IPS-18a (cell line): ENCODE measurements at regions not wholly inside any gene's neighbourhood (a gene's known extent, or its start where the extent isn't known, plus 50 kb on each side); places are given as distances from the start of the nearest gene placed in this dataset.
"Not testable (repeated sequence)": the region's sequence is repeated elsewhere in the genome, so short reads cannot be mapped to it uniquely, and the experiment has no call there.

Experiments used
- H3K27ac ChIP-seq: one replicate; pipeline ENCODE4 v1.5.1; 2013; ENCODE audit warnings: low read length
- H3K27me3 ChIP-seq: one replicate; pipeline ENCODE4 v1.6.1; 2013; ENCODE audit warnings: mild to moderate bottlenecking, low read length; ENCODE audit not compliant: control insufficient read depth, insufficient read depth
- H3K36me3 ChIP-seq: one replicate; pipeline ENCODE4 v1.6.1; 2013; ENCODE audit warnings: low read depth, low read length; ENCODE audit not compliant: control insufficient read depth
- H3K4me1 ChIP-seq: one replicate; pipeline ENCODE4 v1.6.1; 2013; ENCODE audit warnings: low read depth, low read length; ENCODE audit not compliant: control insufficient read depth
- H3K4me3 ChIP-seq: one replicate; pipeline ENCODE4 v1.5.1; 2013; ENCODE audit warnings: low read length
- H3K9ac ChIP-seq: one replicate; pipeline ENCODE4 v1.6.1; 2013; ENCODE audit warnings: mild to moderate bottlenecking, low read length, moderate library complexity
- H3K9me3 ChIP-seq: one replicate; pipeline ENCODE4 v1.6.1; 2013; ENCODE audit warnings: low read depth, low read length; ENCODE audit not compliant: control insufficient read depth

DNA sequence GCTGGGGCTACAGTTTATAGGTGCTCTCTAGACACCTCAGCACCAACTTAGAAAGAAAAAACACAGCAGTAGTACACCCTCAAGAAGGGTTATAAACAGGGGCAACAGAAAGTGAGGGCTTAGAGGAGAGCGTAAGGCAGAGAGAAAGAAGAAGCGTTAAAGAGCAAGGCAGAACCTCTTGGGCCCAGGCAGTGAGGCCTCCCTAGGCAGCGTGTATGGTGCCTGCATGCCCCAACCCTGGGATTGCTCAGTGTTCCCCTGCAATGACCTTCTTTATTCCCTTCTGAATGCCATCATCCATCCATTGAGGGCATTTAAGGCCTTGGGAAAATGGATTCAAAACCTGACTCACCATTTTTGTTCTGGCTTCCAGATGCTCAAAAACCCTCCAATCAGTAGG is 130.0 kb upstream of the ARG1 start:
- no peaks in the 10 kb centered on the region for H3K27me3 ChIP-seq
- no peak overlapping the region for H3K4me3 ChIP-seq
- H3K9me3 ChIP-seq = no peaks in the 10 kb centered on the region
- H3K9ac ChIP-seq = no peak overlapping the region
- no peaks in the 10 kb centered on the region for H3K4me1 ChIP-seq
- no peaks in the 10 kb centered on the region for H3K36me3 ChIP-seq
- no peak overlapping the region for H3K27ac ChIP-seq

GRCh38 chr6:131443514-131443913 is 129.5 kb upstream of the ARG1 start:
- Histone ChIP-seq H3K27ac (no peak overlapping the region), H3K9ac (no peak overlapping the region), H3K4me3 (no peak overlapping the region), H3K9me3 (no peaks in the 10 kb centered on the region), H3K4me1 (no peaks in the 10 kb centered on the region), H3K27me3 (no peaks in the 10 kb centered on the region), H3K36me3 (no peaks in the 10 kb centered on the region)

GRCh38 chr6:131445356-131445755 is 127.7 kb upstream of the ARG1 start:
- H3K4me1 ChIP-seq, H3K4me3 ChIP-seq, H3K36me3 ChIP-seq, H3K9ac ChIP-seq, H3K27me3 ChIP-seq, H3K27ac ChIP-seq, H3K9me3 ChIP-seq: not testable (repeated sequence)

DNA sequence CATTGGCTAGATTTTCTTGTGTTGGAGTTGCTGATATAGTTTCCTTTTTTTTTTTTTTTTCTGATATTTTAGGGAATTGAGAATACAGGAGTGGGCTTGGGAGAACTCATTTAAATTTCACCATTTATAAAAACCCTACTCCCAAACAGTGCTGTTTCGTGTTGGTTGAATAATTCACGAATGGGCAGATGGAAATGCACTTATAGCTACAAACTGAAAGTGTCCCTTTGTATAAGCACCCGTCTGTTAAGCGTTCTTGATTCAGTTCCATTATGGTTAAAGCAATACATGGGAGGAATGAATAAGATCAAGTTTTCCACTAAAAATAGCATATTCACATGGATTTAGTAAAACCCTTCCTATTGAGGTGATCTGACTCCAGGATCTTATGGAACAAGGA is 122.2 kb upstream of the ARG1 start:
- H3K27ac ChIP-seq = no peak overlapping the region
- no peak overlapping the region for H3K4me3 ChIP-seq
- H3K36me3 ChIP-seq = no peaks in the 10 kb centered on the region
- H3K4me1 ChIP-seq = no peaks in the 10 kb centered on the region
- H3K27me3 ChIP-seq = no peaks in the 10 kb centered on the region
- no peak overlapping the region for H3K9ac ChIP-seq
- no peaks in the 10 kb centered on the region for H3K9me3 ChIP-seq

GRCh38 chr6:131451321-131452144 is 121.5 kb upstream of the ARG1 start:
- Histone ChIP-seq H3K9ac (no peak overlapping the region), H3K27me3 (no peaks in the 10 kb centered on the region), H3K9me3 (no peaks in the 10 kb centered on the region), H3K4me1 (no peaks in the 10 kb centered on the region), H3K27ac (no peak overlapping the region), H3K36me3 (no peaks in the 10 kb centered on the region), H3K4me3 (no peak overlapping the region)

GRCh38 chr6:131453803-131454202 is 119.2 kb upstream of the ARG1 start:
- Histone ChIP-seq H3K27me3 (no peaks in the 10 kb centered on the region), H3K27ac (no peak overlapping the region), H3K36me3 (no peaks in the 10 kb centered on the region), H3K4me3 (no peak overlapping the region), H3K4me1 (no peaks in the 10 kb centered on the region), H3K9me3 (no peaks in the 10 kb centered on the region), H3K9ac (no peak overlapping the region)

- no peak overlapping the region for H3K9ac ChIP-seq
- H3K4me3 ChIP-seq = no peak overlapping the region
- peaks cover 12% of the 10 kb centered on the region for H3K4me1 ChIP-seq
- no peaks in the 10 kb centered on the region for H3K27me3 ChIP-seq
- no peaks in the 10 kb centered on the region for H3K9me3 ChIP-seq
- H3K27ac ChIP-seq = no peak overlapping the region
- H3K36me3 ChIP-seq = no peaks in the 10 kb centered on the region
These were observed 116.5 kb upstream of the ARG1 start for GRCh38 chr6:131456565-131456964.

DNA sequence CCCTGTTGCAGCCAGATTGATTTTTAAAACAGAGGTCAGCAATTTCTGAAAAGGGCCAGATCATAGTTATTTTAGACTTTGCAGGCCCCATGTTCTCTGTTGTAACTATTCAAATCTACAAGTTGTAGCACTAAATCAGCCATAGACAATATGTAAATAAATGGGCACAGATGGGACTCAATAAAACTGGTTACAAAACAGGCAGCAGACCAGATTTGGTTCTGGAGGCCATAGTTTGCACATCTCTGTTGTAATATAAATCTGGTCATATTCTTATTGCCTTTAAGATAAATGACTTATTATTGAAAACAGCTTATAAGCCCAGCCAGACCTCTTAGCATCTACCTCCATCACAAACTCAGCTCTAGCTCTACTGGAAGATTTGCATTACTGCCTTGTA is 114.0 kb upstream of the ARG1 start:
- Histone ChIP-seq H3K4me3 (no peak overlapping the region), H3K36me3 (no peaks in the 10 kb centered on the region), H3K27ac (no peak overlapping the region), H3K4me1 (peaks cover 12% of the 10 kb centered on the region), H3K9me3 (no peaks in the 10 kb centered on the region), H3K27me3 (no peaks in the 10 kb centered on the region), H3K9ac (no peak overlapping the region)

GRCh38 chr6:131460614-131461000 is 112.4 kb upstream of the ARG1 start:
- Histone ChIP-seq H3K9me3 (no peaks in the 10 kb centered on the region), H3K27ac (no peak overlapping the region), H3K4me1 (peaks cover 12% of the 10 kb centered on the region), H3K36me3 (no peaks in the 10 kb centered on the region), H3K4me3 (no peak overlapping the region), H3K9ac (no peak overlapping the region), H3K27me3 (no peaks in the 10 kb centered on the region)

GRCh38 chr6:131469130-131469529 is 103.9 kb upstream of the ARG1 start:
- Histone ChIP-seq H3K27ac (no peak overlapping the region), H3K9me3 (no peaks in the 10 kb centered on the region), H3K27me3 (no peaks in the 10 kb centered on the region), H3K4me1 (no peaks in the 10 kb centered on the region), H3K36me3 (no peaks in the 10 kb centered on the region), H3K4me3 (no peak overlapping the region), H3K9ac (no peak overlapping the region)

- Histone ChIP-seq H3K9me3 (no peaks in the 10 kb centered on the region), H3K4me1 (no peaks in the 10 kb centered on the region), H3K27me3 (no peaks in the 10 kb centered on the region)
These were observed 102.5 kb upstream of the ARG1 start for GRCh38 chr6:131470534-131470933.

GRCh38 chr6:131471331-131471730 is 101.7 kb upstream of the ARG1 start:
- no peak overlapping the region for H3K9ac ChIP-seq
- H3K9me3 ChIP-seq = no peaks in the 10 kb centered on the region
- no peaks in the 10 kb centered on the region for H3K36me3 ChIP-seq
- no peaks in the 10 kb centered on the region for H3K27me3 ChIP-seq
- no peak overlapping the region for H3K27ac ChIP-seq
- no peaks in the 10 kb centered on the region for H3K4me1 ChIP-seq
- H3K4me3 ChIP-seq = no peak overlapping the region

More at GRCh38 chr6:131470534-131470933, 102.5 kb upstream of the ARG1 start:
- Histone ChIP-seq H3K4me3 (no peak overlapping the region), H3K36me3 (no peaks in the 10 kb centered on the region), H3K27ac (no peak overlapping the region), H3K9ac (no peak overlapping the region)
